Astrocyte (in vitro differentiated cells and primary cell): ENCODE measurements at regions not wholly inside any gene's neighbourhood (a gene's known extent, or its start where the extent isn't known, plus 50 kb on each side); places are given as distances from the start of the nearest gene placed in this dataset.

Experiments
- EZH2 ChIP-seq: IDR thresholded peaks from 2 replicates; pipeline ENCODE4 v1.6.1; 2012; ENCODE audit warnings: mild to moderate bottlenecking, low read length, inconsistent platforms; ENCODE audit not compliant: insufficient read depth
- TF ChIP-seq, protein P1 (sequence below): IDR thresholded peaks from 2 replicates; pipeline ENCODE4 v1.5.1; 2011; ENCODE audit warnings: low read depth, mild to moderate bottlenecking, inconsistent platforms, low read length, moderate library complexity; ENCODE audit not compliant: insufficient read depth

DNA sequence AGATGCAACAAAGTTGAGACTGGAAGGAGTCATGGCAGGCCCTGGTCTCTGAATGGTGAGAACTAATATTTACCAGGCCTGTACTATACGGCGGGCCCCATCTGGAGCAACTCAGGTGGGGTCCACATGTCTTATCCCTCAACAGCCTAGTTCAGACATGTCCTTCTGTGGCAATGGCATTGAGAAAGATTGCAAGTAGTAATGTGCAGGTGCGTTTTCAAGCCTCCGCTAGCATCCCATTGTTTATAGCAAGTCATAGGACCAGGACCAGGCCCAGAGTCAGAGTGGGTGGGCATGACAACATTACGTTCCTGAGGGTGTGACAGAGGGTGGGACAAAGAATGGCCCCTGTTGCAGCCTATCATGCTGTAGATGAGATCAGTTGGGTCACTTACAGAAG is 541.1 kb downstream of the EFNB2 start:
- TF ChIP-seq, protein P1, sequence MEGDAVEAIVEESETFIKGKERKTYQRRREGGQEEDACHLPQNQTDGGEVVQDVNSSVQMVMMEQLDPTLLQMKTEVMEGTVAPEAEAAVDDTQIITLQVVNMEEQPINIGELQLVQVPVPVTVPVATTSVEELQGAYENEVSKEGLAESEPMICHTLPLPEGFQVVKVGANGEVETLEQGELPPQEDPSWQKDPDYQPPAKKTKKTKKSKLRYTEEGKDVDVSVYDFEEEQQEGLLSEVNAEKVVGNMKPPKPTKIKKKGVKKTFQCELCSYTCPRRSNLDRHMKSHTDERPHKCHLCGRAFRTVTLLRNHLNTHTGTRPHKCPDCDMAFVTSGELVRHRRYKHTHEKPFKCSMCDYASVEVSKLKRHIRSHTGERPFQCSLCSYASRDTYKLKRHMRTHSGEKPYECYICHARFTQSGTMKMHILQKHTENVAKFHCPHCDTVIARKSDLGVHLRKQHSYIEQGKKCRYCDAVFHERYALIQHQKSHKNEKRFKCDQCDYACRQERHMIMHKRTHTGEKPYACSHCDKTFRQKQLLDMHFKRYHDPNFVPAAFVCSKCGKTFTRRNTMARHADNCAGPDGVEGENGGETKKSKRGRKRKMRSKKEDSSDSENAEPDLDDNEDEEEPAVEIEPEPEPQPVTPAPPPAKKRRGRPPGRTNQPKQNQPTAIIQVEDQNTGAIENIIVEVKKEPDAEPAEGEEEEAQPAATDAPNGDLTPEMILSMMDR, result no peak
- TF ChIP-seq EZH2, result no peak
